ENCODE measurements at regions not wholly inside any gene's neighbourhood (a gene's known extent, or its start where the extent isn't known, plus 50 kb on each side); places are given as distances from the start of the nearest gene placed in this dataset.

GRCh38 chr4:10816571-10816970, 132.0 kb upstream of the CLNK start:
- no peak for DNase-seq (ENCODE audit: low read depth)
- H3K4me3 ChIP-seq (ENCODE audit: low read depth, low read length): no peak overlapping the region
- TF ChIP-seq CTCF (IDR thresholded peaks at IDR 0.05; ENCODE audit: insufficient read depth, low read depth, low read length): no peak

- no peak for TF ChIP-seq CTCF (IDR thresholded peaks at IDR 0.05; ENCODE audit: insufficient read depth, low read depth, low read length)
- no peak for DNase-seq (ENCODE audit: low read depth)
- H3K4me3 ChIP-seq (ENCODE audit: low read depth, low read length): no peak overlapping the region
These were observed 127.4 kb upstream of the CLNK start for GRCh38 chr4:10811991-10812390.

GRCh38 chr4:10810411-10810810, 125.8 kb upstream of the CLNK start:
- H3K4me3 ChIP-seq (ENCODE audit: low read depth, low read length): no peak overlapping the region
- DNase-seq (ENCODE audit: low read depth): no peak
- no peak for TF ChIP-seq CTCF (IDR thresholded peaks at IDR 0.05; ENCODE audit: insufficient read depth, low read depth, low read length)

- no peak overlapping the region for H3K4me3 ChIP-seq (ENCODE audit: low read depth, low read length)
- no peak for DNase-seq (ENCODE audit: low read depth)
- no peak for TF ChIP-seq CTCF (IDR thresholded peaks at IDR 0.05; ENCODE audit: insufficient read depth, low read depth, low read length)
These were observed 125.3 kb upstream of the CLNK start for GRCh38 chr4:10809905-10810304.

- DNase-seq (ENCODE audit: low read depth): peak; percentile 5
- TF ChIP-seq CTCF (IDR thresholded peaks at IDR 0.05; ENCODE audit: insufficient read depth, low read depth, low read length): no peak
- no peak overlapping the region for H3K4me3 ChIP-seq (ENCODE audit: low read depth, low read length)
These were observed 124.0 kb upstream of the CLNK start for GRCh38 chr4:10808591-10808990.

- no peak overlapping the region for H3K4me3 ChIP-seq (ENCODE audit: low read depth, low read length)
- TF ChIP-seq CTCF (IDR thresholded peaks at IDR 0.05; ENCODE audit: insufficient read depth, low read depth, low read length): no peak
- DNase-seq (ENCODE audit: low read depth): no peak
These were observed 122.5 kb upstream of the CLNK start for GRCh38 chr4:10806953-10807645.
